Thyroid gland (tissue), 4 donors: ENCODE measurements at regions not wholly inside any gene's neighbourhood (a gene's known extent, or its start where the extent isn't known, plus 50 kb on each side); places are given as distances from the start of the nearest gene placed in this dataset.

Experiments used
- DNase-seq, 2 donors: peaks; one replicate each; pipeline ENCODE4 v3.0.0-alpha.2; 2019
- H3K27ac ChIP-seq, 3 donors: fragments of 200-600 bp; sonication (generic); 1 replicate in 2 of 3; 2 replicates in 1 of 3; pipeline ENCODE4 v1.5.1; 2016 to 2019; ENCODE audit warnings: mild to moderate bottlenecking in 1 of 3, moderate library complexity in 1 of 3
- H3K27me3 ChIP-seq: fragments of 200-600 bp; sonication (generic); one replicate; pipeline ENCODE4 v1.5.1; 2019
- H3K36me3 ChIP-seq, 2 donors: fragments of 200-600 bp; sonication (generic); one replicate each; pipeline ENCODE4 v1.5.1; 2016 to 2019
- H3K4me1 ChIP-seq, 2 donors: fragments of 200-600 bp; sonication (generic); one replicate each; pipeline ENCODE4 v1.5.1; 2017 to 2019
- H3K4me3 ChIP-seq, 3 donors: fragments of 200-600 bp; sonication (generic); replicated peaks in 1 of 3; 1 replicate in 2 of 3; 2 replicates in 1 of 3; pipeline ENCODE4 v1.5.1; 2016; ENCODE audit warnings: mild to moderate bottlenecking in 1 of 3
- H3K9me3 ChIP-seq: fragments of 200-600 bp; sonication (generic); one replicate; pipeline ENCODE4 v1.5.1; 2017
- POLR2A ChIP-seq, 2 donors: fragments of 450-650 bp; IDR thresholded peaks; one replicate each; pipeline ENCODE4 v1.6.1; 2017; ENCODE audit warnings: antibody characterized with exemption in 2 of 2, mild to moderate bottlenecking in 2 of 2, moderate library complexity in 1 of 2
- WGBS, 2 donors: methylation state at CpG; one replicate each; pipeline ENCODE4 v1.1.5; 2017; 5-methylcytosine and 5-hydroxymethylcytosine counted together
- intact Hi-C: fragments of 100-400 bp; cut with DNase I; formaldehyde crosslinking; loops from one replicate; pipeline ENCODE4 v1.15.1; 2023
- TF ChIP-seq, protein P1 (sequence below), 6 experiments: fragments of 200-600 bp in 3 of 6; fragments of 450-650 bp in 3 of 6; sonication (generic) in 3 of 6; IDR thresholded peaks; one replicate each; pipeline ENCODE4 v1.5.1; 2016 to 2019; ENCODE audit warnings: antibody characterized with exemption in 6 of 6, mild to moderate bottlenecking in 2 of 6, inconsistent platforms in 1 of 6, moderate library complexity in 1 of 6

DNA sequence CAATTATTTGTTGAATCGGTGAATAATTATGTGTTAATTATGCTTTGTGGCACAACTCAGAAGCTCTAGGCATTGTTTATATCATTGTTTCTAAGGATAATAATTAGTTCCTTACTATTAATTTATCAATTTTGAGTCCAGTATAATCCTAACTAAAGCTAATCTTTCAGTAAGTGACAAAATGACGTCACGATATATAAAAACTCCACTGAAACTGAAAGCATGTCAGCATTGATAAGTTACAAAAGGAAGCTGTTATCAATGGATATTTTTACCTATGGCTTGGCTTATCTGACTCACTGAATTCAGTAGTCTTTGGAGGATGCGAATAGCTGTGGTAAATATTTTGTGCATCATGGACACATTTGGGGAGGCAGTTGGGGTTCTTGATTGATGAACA lies 793.1 kb downstream of the NXPH1 start:
- TF ChIP-seq, protein P1, sequence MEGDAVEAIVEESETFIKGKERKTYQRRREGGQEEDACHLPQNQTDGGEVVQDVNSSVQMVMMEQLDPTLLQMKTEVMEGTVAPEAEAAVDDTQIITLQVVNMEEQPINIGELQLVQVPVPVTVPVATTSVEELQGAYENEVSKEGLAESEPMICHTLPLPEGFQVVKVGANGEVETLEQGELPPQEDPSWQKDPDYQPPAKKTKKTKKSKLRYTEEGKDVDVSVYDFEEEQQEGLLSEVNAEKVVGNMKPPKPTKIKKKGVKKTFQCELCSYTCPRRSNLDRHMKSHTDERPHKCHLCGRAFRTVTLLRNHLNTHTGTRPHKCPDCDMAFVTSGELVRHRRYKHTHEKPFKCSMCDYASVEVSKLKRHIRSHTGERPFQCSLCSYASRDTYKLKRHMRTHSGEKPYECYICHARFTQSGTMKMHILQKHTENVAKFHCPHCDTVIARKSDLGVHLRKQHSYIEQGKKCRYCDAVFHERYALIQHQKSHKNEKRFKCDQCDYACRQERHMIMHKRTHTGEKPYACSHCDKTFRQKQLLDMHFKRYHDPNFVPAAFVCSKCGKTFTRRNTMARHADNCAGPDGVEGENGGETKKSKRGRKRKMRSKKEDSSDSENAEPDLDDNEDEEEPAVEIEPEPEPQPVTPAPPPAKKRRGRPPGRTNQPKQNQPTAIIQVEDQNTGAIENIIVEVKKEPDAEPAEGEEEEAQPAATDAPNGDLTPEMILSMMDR (IDR thresholded peaks at IDR 0.05), result no peak
- TF ChIP-seq POLR2A (IDR thresholded peaks at IDR 0.05), result no peak
- H3K4me1 ChIP-seq, result no peaks in the 10 kb centered on the region
- H3K36me3 ChIP-seq, result no peaks in the 10 kb centered on the region
- no peak overlapping the region for H3K27ac ChIP-seq
- DNase-seq, result no peak
- no peaks in the 10 kb centered on the region for H3K9me3 ChIP-seq
- intact Hi-C loops, result no loop called here
- H3K27me3 ChIP-seq, result no peaks in the 10 kb centered on the region
- WGBS, 2 donors, result 94% methylated on average over 4 of the region's 4 CpGs
- H3K4me3 ChIP-seq, result no peak overlapping the region

DNA sequence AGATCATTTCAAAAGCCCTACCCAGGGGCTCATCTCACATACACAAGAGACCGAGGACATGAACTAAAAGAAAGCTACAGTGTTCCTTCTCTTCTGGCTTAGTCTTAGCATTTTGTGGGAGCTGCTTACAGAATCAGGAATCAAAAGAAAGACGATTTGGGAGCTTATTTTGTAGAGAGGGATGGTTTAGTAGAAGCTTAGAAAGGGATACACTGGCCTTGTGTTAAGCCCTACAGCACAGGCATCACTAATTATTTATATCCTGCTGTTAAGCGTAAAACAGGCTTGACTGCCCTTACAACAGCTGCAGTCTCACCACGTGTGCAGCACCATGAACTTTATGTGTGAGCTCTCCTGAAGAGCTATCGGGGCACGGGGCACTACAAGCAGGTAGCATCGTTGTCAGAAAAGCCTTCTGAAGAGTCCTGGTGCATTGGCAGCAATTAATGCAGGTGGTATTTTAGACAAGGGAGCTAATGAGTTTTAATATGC lies 798.3 kb downstream of the NXPH1 start:
- no peaks in the 10 kb centered on the region for H3K9me3 ChIP-seq
- H3K36me3 ChIP-seq, result no peaks in the 10 kb centered on the region
- no peak for DNase-seq
- H3K27me3 ChIP-seq, result no peaks in the 10 kb centered on the region
- 24 to 28% methylated on average over 7 of the region's 7 CpGs for WGBS, 2 donors
- no peak overlapping the region for H3K27ac ChIP-seq
- intact Hi-C loops, result no loop called here
- no peak overlapping the region for H3K4me3 ChIP-seq
- TF ChIP-seq, protein P1 (IDR thresholded peaks at IDR 0.05), result no peak
- no peak for TF ChIP-seq POLR2A (IDR thresholded peaks at IDR 0.05)
- no peaks in the 10 kb centered on the region for H3K4me1 ChIP-seq

DNA sequence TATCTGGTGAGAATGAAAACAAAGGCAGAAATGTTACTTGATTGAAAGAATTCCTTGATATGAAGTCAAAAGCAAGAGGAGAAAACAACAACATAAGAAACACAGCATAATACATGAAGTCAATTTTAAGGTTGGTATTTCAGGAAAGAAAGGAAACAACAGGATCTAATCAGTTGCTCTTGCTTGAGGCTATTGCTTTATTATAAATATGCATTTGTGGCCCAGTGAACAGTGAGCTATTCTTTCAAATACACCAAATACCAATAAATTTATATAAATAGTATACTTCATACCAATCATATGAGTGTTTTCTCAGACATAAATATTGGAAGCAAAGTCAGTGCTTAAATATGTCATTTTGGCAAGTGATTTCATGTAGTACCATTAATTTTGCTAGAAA lies 806.6 kb downstream of the NXPH1 start:
- Histone ChIP-seq H3K4me1 (no peaks in the 10 kb centered on the region), H3K27ac (no peak overlapping the region), H3K4me3 (no peak overlapping the region), H3K9me3 (no peaks in the 10 kb centered on the region), H3K27me3 (no peaks in the 10 kb centered on the region), H3K36me3 (no peaks in the 10 kb centered on the region)
- TF ChIP-seq, protein P1 (IDR thresholded peaks at IDR 0.05), result no peak
- TF ChIP-seq POLR2A (IDR thresholded peaks at IDR 0.05), result no peak
- intact Hi-C loops, result no loop called here
- DNase-seq, result no peak

DNA sequence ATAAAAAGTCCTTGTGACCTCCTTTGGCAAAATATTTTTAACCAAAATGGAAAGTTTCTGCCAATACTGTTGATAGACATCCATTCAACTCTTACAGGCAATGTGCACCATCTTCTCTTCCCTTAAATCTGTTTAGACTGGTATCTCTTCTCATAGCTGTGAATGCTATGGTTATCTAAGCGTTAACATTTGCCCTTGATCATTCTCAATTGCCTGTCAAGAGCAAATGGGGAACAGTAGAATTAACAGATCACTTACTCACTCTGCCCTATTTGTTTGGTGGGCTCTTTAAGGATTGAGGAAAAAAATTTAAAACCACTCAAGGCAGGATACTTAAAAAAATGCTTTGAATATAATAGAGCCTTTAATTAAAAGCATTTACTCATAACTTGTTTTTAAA lies 808.4 kb downstream of the NXPH1 start:
- H3K4me1 ChIP-seq, result no peaks in the 10 kb centered on the region
- no peak for DNase-seq
- no peak for TF ChIP-seq POLR2A (IDR thresholded peaks at IDR 0.05)
- TF ChIP-seq, protein P1 (IDR thresholded peaks at IDR 0.05), result no peak
- intact Hi-C loops, result no loop called here
- no peaks in the 10 kb centered on the region for H3K9me3 ChIP-seq
- no peak overlapping the region for H3K27ac ChIP-seq
- no peaks in the 10 kb centered on the region for H3K36me3 ChIP-seq
- H3K4me3 ChIP-seq, result no peak overlapping the region
- WGBS, 2 donors, result 40% methylated on average over 1 of the region's 1 CpG
- no peaks in the 10 kb centered on the region for H3K27me3 ChIP-seq

DNA sequence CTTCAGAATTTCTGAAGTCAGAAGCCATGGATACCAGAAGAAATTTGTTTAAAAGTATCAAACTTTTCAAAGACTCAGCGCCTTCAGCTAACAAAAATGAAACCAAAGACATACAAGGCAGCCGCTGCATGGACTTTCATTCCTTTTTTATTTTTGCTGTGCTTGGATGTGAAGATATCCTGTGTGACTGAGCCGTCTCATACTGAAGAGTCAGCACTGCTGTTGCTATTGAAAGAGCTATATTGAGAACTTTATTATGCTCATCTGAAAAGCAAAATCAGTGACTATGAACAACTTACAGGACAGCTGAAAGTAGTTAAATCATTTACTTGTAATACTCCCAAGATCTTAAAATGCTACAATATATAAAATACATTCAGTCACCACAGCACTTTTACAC lies 809.2 kb downstream of the NXPH1 start:
- no peaks in the 10 kb centered on the region for H3K9me3 ChIP-seq
- H3K4me1 ChIP-seq, result no peaks in the 10 kb centered on the region
- intact Hi-C loops, result no loop called here
- 77 to 83% methylated on average over 3 of the region's 3 CpGs for WGBS, 2 donors
- H3K27ac ChIP-seq, result no peak overlapping the region
- no peak overlapping the region for H3K4me3 ChIP-seq
- no peaks in the 10 kb centered on the region for H3K36me3 ChIP-seq
- TF ChIP-seq POLR2A (IDR thresholded peaks at IDR 0.05), result no peak
- TF ChIP-seq, protein P1 (IDR thresholded peaks at IDR 0.05), result no peak
- no peak for DNase-seq
- no peaks in the 10 kb centered on the region for H3K27me3 ChIP-seq
